H9 (cell line): ENCODE measurements at regions not wholly inside any gene's neighbourhood (a gene's known extent, or its start where the extent isn't known, plus 50 kb on each side); places are given as distances from the start of the nearest gene placed in this dataset.

Experiments
- DNase-seq: peaks from one replicate; pipeline ENCODE4 v3.0.0-alpha.2; 2017
- H2AFZ ChIP-seq: one replicate; pipeline ENCODE4 v1.6.1; 2013; ENCODE audit warnings: mild to moderate bottlenecking, low read length, control low read depth, moderate library complexity
- H2AK5ac ChIP-seq: 2 replicates; pipeline ENCODE4 v1.6.1; 2013; ENCODE audit warnings: low read length, control low read depth, mixed read lengths; ENCODE audit not compliant: insufficient read length
- H2BK120ac ChIP-seq: one replicate; pipeline ENCODE4 v1.6.1; 2013; ENCODE audit warnings: low read depth, mild to moderate bottlenecking, low read length, control low read depth, inconsistent platforms; ENCODE audit not compliant: poor library complexity, severe bottlenecking
- H2BK12ac ChIP-seq: 2 replicates; pipeline ENCODE4 v1.6.1; 2013; ENCODE audit warnings: low read length, control low read depth, mixed read lengths, low read depth; ENCODE audit not compliant: insufficient read length
- H2BK15ac ChIP-seq: 2 replicates; pipeline ENCODE4 v1.6.1; 2013; ENCODE audit warnings: low read depth, low read length, control low read depth
- H2BK20ac ChIP-seq: one replicate; pipeline ENCODE4 v1.6.1; 2013; ENCODE audit warnings: low read depth, mild to moderate bottlenecking, low read length, control low read depth, inconsistent platforms; ENCODE audit not compliant: poor library complexity, severe bottlenecking
- H2BK5ac ChIP-seq: 2 replicates; pipeline ENCODE4 v1.6.1; 2013; ENCODE audit warnings: low read length, control low read depth, mixed read lengths; ENCODE audit not compliant: insufficient read length
- H3K14ac ChIP-seq: 2 replicates; pipeline ENCODE4 v1.6.1; 2013; ENCODE audit warnings: low read length, control low read depth; ENCODE audit not compliant: insufficient read depth
- H3K18ac ChIP-seq: 2 replicates; pipeline ENCODE4 v1.6.1; 2013; ENCODE audit warnings: low read depth, mild to moderate bottlenecking, mixed read lengths, low read length, control low read depth; ENCODE audit not compliant: insufficient read length
- H3K23ac ChIP-seq: 2 replicates; pipeline ENCODE4 v1.6.1; 2013; ENCODE audit warnings: low read length, control low read depth, mixed read lengths, low read depth; ENCODE audit not compliant: insufficient read length
- H3K23me2 ChIP-seq: 2 replicates; pipeline ENCODE4 v1.6.1; 2013; ENCODE audit warnings: low read depth, mild to moderate bottlenecking, mixed read lengths, low read length, control low read depth; ENCODE audit not compliant: insufficient read length, poor library complexity, severe bottlenecking
- H3K27ac ChIP-seq: 2 replicates; pipeline ENCODE4 v1.5.1; 2013; ENCODE audit warnings: low read length, control low read depth, mixed read lengths, low read depth; ENCODE audit not compliant: insufficient read length
- H3K27me3 ChIP-seq: 2 replicates; pipeline ENCODE4 v1.6.1; 2013; ENCODE audit warnings: low read length, control low read depth, inconsistent platforms; ENCODE audit not compliant: insufficient read depth
- H3K4ac ChIP-seq: 2 replicates; pipeline ENCODE4 v1.6.1; 2013; ENCODE audit warnings: low read depth, mild to moderate bottlenecking, control low read depth, inconsistent platforms, low read length, moderate library complexity
- H3K4me1 ChIP-seq: 2 replicates; pipeline ENCODE4 v1.6.1; 2013; ENCODE audit warnings: low read length, control low read depth, inconsistent platforms; ENCODE audit not compliant: insufficient read depth
- H3K4me2 ChIP-seq: 2 replicates; pipeline ENCODE4 v1.6.1; 2013; ENCODE audit warnings: low read length, control low read depth, mixed read lengths; ENCODE audit not compliant: insufficient read length, insufficient read depth
- H3K56ac ChIP-seq: 2 replicates; pipeline ENCODE4 v1.6.1; 2013; ENCODE audit warnings: low read depth, mild to moderate bottlenecking, mixed read lengths, low read length, control low read depth; ENCODE audit not compliant: insufficient read length
- H3K79me1 ChIP-seq: 2 replicates; pipeline ENCODE4 v1.6.1; 2013; ENCODE audit warnings: low read depth, mild to moderate bottlenecking, moderate library complexity, low read length, control low read depth, inconsistent platforms; ENCODE audit not compliant: insufficient read depth, poor library complexity, severe bottlenecking
- H3K79me2 ChIP-seq: 2 replicates; pipeline ENCODE4 v1.6.1; 2013; ENCODE audit warnings: low read length, control low read depth, inconsistent platforms; ENCODE audit not compliant: insufficient read depth
- H3K9ac ChIP-seq: 2 replicates; pipeline ENCODE4 v1.6.1; 2013; ENCODE audit warnings: low read length, control low read depth, mixed read lengths; ENCODE audit not compliant: insufficient read length; ENCODE audit errors: extremely low read depth
- H3K9me3 ChIP-seq: one replicate; pipeline ENCODE4 v1.6.1; 2013; ENCODE audit warnings: low read depth, low read length, inconsistent platforms; ENCODE audit not compliant: control insufficient read depth
- H3T11ph ChIP-seq: one replicate; pipeline ENCODE4 v1.6.1; 2013; ENCODE audit warnings: mild to moderate bottlenecking, low read length, control low read depth, inconsistent platforms
- H4K20me1 ChIP-seq: one replicate; pipeline ENCODE4 v1.6.1; 2013; ENCODE audit not compliant: control insufficient read depth, insufficient read length, insufficient read depth
- H4K5ac ChIP-seq: 2 replicates; pipeline ENCODE4 v1.6.1; 2013; ENCODE audit warnings: low read depth, mild to moderate bottlenecking, mixed read lengths, low read length, control low read depth; ENCODE audit not compliant: insufficient read length
- H4K8ac ChIP-seq: replicated peaks from 2 replicates; pipeline ENCODE4 v1.6.1; 2013; ENCODE audit warnings: low read length, control low read depth, mixed read lengths, low read depth; ENCODE audit not compliant: insufficient read length
- H4K91ac ChIP-seq: 2 replicates; pipeline ENCODE4 v1.6.1; 2013; ENCODE audit warnings: low read depth, mild to moderate bottlenecking, moderate library complexity, mixed read lengths, low read length, control low read depth; ENCODE audit not compliant: insufficient read length
- H3K27ac Mint-ChIP-seq, 3 experiments: 2 replicates in 2 of 3; 3 replicates in 1 of 3; pipeline ENCODE4 v1.8.0; 2020 to 2021; ENCODE audit warnings: mixed read lengths in 3 of 3, mild to moderate bottlenecking in 1 of 3, moderate library complexity in 1 of 3
- H3K27me3 Mint-ChIP-seq: 2 replicates; pipeline ENCODE4 v1.8.0; 2021; ENCODE audit warnings: low read depth, mild to moderate bottlenecking, moderate library complexity, mixed read lengths
- H3K36me3 Mint-ChIP-seq, 3 experiments: 2 replicates in 2 of 3; 3 replicates in 1 of 3; pipeline ENCODE4 v1.8.0; 2020 to 2021; ENCODE audit warnings: low read depth in 3 of 3, mixed read lengths in 3 of 3; ENCODE audit not compliant: insufficient read depth in 1 of 3
- H3K4me1 Mint-ChIP-seq, 2 experiments: 2 replicates each; pipeline ENCODE4 v1.8.0; 2020; ENCODE audit warnings: mixed read lengths in 2 of 2
- H3K4me3 Mint-ChIP-seq, 2 experiments: 2 replicates in 1 of 2; 3 replicates in 1 of 2; pipeline ENCODE4 v1.8.0; 2020 to 2021; ENCODE audit warnings: mild to moderate bottlenecking in 2 of 2, mixed read lengths in 2 of 2, moderate library complexity in 1 of 2
- H3K9me3 Mint-ChIP-seq, 2 experiments: 2 replicates in 1 of 2; 3 replicates in 1 of 2; pipeline ENCODE4 v1.8.0; 2020; ENCODE audit warnings: mild to moderate bottlenecking in 2 of 2, mixed read lengths in 2 of 2, moderate library complexity in 1 of 2
- CTCF ChIP-seq: fragments of 200-600 bp; sonication (generic); conservative IDR thresholded peaks from 3 replicates; pipeline ENCODE4 v1.8.0; 2021; ENCODE audit warnings: antibody characterized with exemption, mild to moderate bottlenecking
- WGBS: extraction: QIAGEN DNeasy Blood & Tissue Kit; methylation state at CpG from one replicate; pipeline ENCODE4 v1.1.7; 2013; ENCODE audit warnings: missing lambda C conversion rate, low lambda C conversion rate, mixed read lengths; ENCODE audit not compliant: insufficient read length; ENCODE audit errors: extremely low coverage; 5-methylcytosine and 5-hydroxymethylcytosine counted together

- H2BK120ac ChIP-seq, result no peak overlapping the region
- no CpG with 5 or more reads among the region's 13 CpGs for WGBS
- no peak overlapping the region for H3K56ac ChIP-seq
- H3K9me3 Mint-ChIP-seq, result no peaks in the 10 kb centered on the region
- peaks cover 1% of the 10 kb centered on the region; the same call in 1 of the 2 replicates for H3K27me3 Mint-ChIP-seq
- H2AFZ ChIP-seq, result no peak overlapping the region
- no peak overlapping the region for H3K27ac ChIP-seq
- no peak overlapping the region for H2BK5ac ChIP-seq
- no peak overlapping the region for H3K4me2 ChIP-seq
- H4K8ac ChIP-seq, result no peak overlapping the region
- no peaks in the 10 kb centered on the region; a peak in 1 of 7 replicates for H3K36me3 Mint-ChIP-seq
- H4K91ac ChIP-seq, result no peak overlapping the region
- no peaks in the 10 kb centered on the region for H3K9me3 ChIP-seq
- no peaks in the 10 kb centered on the region for H3K27me3 ChIP-seq
- H3K79me2 ChIP-seq, result no peaks in the 10 kb centered on the region
- H3K4me1 Mint-ChIP-seq, result peaks cover 3 to 11% of the 10 kb centered on the region in 2 experiments; a peak in 3 of 4 replicates
- H3K9ac ChIP-seq, result no peak overlapping the region
- peak overlapping the region; percentile 42 for H3K18ac ChIP-seq
- no peak overlapping the region for H3K23ac ChIP-seq
- no peak for DNase-seq
- H3K27ac Mint-ChIP-seq, result no peak overlapping the region; a peak in 1 of 7 replicates
- H3K23me2 ChIP-seq, result no peaks in the 10 kb centered on the region
- no peak overlapping the region for H2BK15ac ChIP-seq
- no peak overlapping the region for H2AK5ac ChIP-seq
- no peaks in the 10 kb centered on the region for H4K20me1 ChIP-seq
- H3K14ac ChIP-seq, result no peak overlapping the region
- H3K4ac ChIP-seq, result no peak overlapping the region
- no peak overlapping the region for H2BK20ac ChIP-seq
- H3K79me1 ChIP-seq, result no peaks in the 10 kb centered on the region
- no peaks in the 10 kb centered on the region; the same call in 1 of the 2 replicates for H3K4me1 ChIP-seq
- no peak overlapping the region for H2BK12ac ChIP-seq
- no peak overlapping the region for H3T11ph ChIP-seq
- H4K5ac ChIP-seq, result no peak overlapping the region
- no peak for TF ChIP-seq CTCF
- no peak overlapping the region for H3K4me3 Mint-ChIP-seq
Measured at GRCh38 chr1:30061292-30062220, 661.8 kb downstream of the MATN1 start.
